Endothelial cell (in vitro differentiated cells): ENCODE measurements at regions not wholly inside any gene's neighbourhood (a gene's known extent, or its start where the extent isn't known, plus 50 kb on each side); places are given as distances from the start of the nearest gene placed in this dataset.

Experiments used
- DNase-seq: peaks from one replicate; pipeline ENCODE4 v3.0.0; 2021; ENCODE audit warnings: low spot score
- H3K27ac Mint-ChIP-seq: one replicate; pipeline ENCODE4 v1.8.0; 2021; ENCODE audit warnings: mixed read lengths, inconsistent platforms; ENCODE audit not compliant: unreplicated experiment
- H3K27me3 Mint-ChIP-seq: one replicate; pipeline ENCODE4 v1.8.0; 2021; ENCODE audit warnings: mild to moderate bottlenecking, moderate library complexity, mixed read lengths, inconsistent platforms; ENCODE audit not compliant: unreplicated experiment
- H3K36me3 Mint-ChIP-seq: one replicate; pipeline ENCODE4 v1.8.0; 2021; ENCODE audit warnings: mild to moderate bottlenecking, low read depth, mixed read lengths, inconsistent platforms; ENCODE audit not compliant: unreplicated experiment
- H3K4me1 Mint-ChIP-seq: one replicate; pipeline ENCODE4 v1.8.0; 2021; ENCODE audit warnings: mild to moderate bottlenecking, mixed read lengths, inconsistent platforms; ENCODE audit not compliant: unreplicated experiment
- H3K4me3 Mint-ChIP-seq: one replicate; pipeline ENCODE4 v1.8.0; 2021; ENCODE audit warnings: mild to moderate bottlenecking, mixed read lengths, inconsistent platforms; ENCODE audit not compliant: unreplicated experiment
- H3K9me3 Mint-ChIP-seq: one replicate; pipeline ENCODE4 v1.8.0; 2021; ENCODE audit warnings: mixed read lengths, inconsistent platforms; ENCODE audit not compliant: unreplicated experiment
- CTCF ChIP-seq: fragments of 200-600 bp; sonication (generic); IDR thresholded peaks from one replicate; pipeline ENCODE4 v1.5.0; 2021; ENCODE audit warnings: antibody characterized with exemption; ENCODE audit not compliant: unreplicated experiment

GRCh38 chr5:2010940-2011339 is 128.2 kb upstream of the IRX4 start:
- H3K9me3 Mint-ChIP-seq: no peaks in the 10 kb centered on the region
- no peak for DNase-seq
- no peak for TF ChIP-seq CTCF
- H3K36me3 Mint-ChIP-seq: no peaks in the 10 kb centered on the region
- peaks cover 4% of the 10 kb centered on the region for H3K27me3 Mint-ChIP-seq
- H3K4me1 Mint-ChIP-seq: no peaks in the 10 kb centered on the region
- no peak overlapping the region for H3K4me3 Mint-ChIP-seq
- H3K27ac Mint-ChIP-seq: no peak overlapping the region

- no peaks in the 10 kb centered on the region for H3K36me3 Mint-ChIP-seq
- H3K4me3 Mint-ChIP-seq: no peak overlapping the region
- H3K9me3 Mint-ChIP-seq: no peaks in the 10 kb centered on the region
- peaks cover 4% of the 10 kb centered on the region for H3K27me3 Mint-ChIP-seq
- no peak for TF ChIP-seq CTCF
- H3K27ac Mint-ChIP-seq: no peak overlapping the region
- DNase-seq: no peak
- no peaks in the 10 kb centered on the region for H3K4me1 Mint-ChIP-seq
Measured at GRCh38 chr5:2009986-2010914, 127.5 kb upstream of the IRX4 start.

GRCh38 chr5:2008851-2009629 is 126.3 kb upstream of the IRX4 start:
- Mint-ChIP-seq H3K4me1 (no peaks in the 10 kb centered on the region), H3K9me3 (no peaks in the 10 kb centered on the region)
- DNase-seq: no peak

GRCh38 chr5:2007878-2008501 is 125.3 kb upstream of the IRX4 start:
- Mint-ChIP-seq H3K4me1 (no peaks in the 10 kb centered on the region), H3K9me3 (no peaks in the 10 kb centered on the region), H3K27me3 (peaks cover 14% of the 10 kb centered on the region), H3K27ac (no peak overlapping the region), H3K36me3 (no peaks in the 10 kb centered on the region), H3K4me3 (no peak overlapping the region)
- TF ChIP-seq CTCF: no peak
- DNase-seq: no peak

More at GRCh38 chr5:2008851-2009629, 126.3 kb upstream of the IRX4 start:
- no peak overlapping the region for H3K4me3 Mint-ChIP-seq
- no peaks in the 10 kb centered on the region for H3K36me3 Mint-ChIP-seq
- TF ChIP-seq CTCF: no peak
- peaks cover 11% of the 10 kb centered on the region for H3K27me3 Mint-ChIP-seq
- H3K27ac Mint-ChIP-seq: no peak overlapping the region
